PFSK-1 (cell line): ENCODE measurements at regions not wholly inside any gene's neighbourhood (a gene's known extent, or its start where the extent isn't known, plus 50 kb on each side); places are given as distances from the start of the nearest gene placed in this dataset.

Source experiments
- SIN3A ChIP-seq: IDR thresholded peaks from 2 replicates; pipeline ENCODE4 v1.6.1; 2012; ENCODE audit warnings: mild to moderate bottlenecking, low read length, moderate library complexity, borderline replicate concordance; ENCODE audit not compliant: insufficient read depth
- TAF1 ChIP-seq: IDR thresholded peaks from 2 replicates; pipeline ENCODE4 v1.6.1; 2012; ENCODE audit warnings: low read length, control low read depth, borderline replicate concordance; ENCODE audit not compliant: insufficient read depth

- no peak for TF ChIP-seq TAF1
- no peak for TF ChIP-seq SIN3A
These were observed 549.3 kb upstream of the PPP2R3A start for GRCh38 chr3:135416182-135416581.
